OCI-LY7 (cell line): ENCODE measurements at regions not wholly inside any gene's neighbourhood (a gene's known extent, or its start where the extent isn't known, plus 50 kb on each side); places are given as distances from the start of the nearest gene placed in this dataset.

Experiments used
- BruUV-seq: library from RNA; stranded (reverse); fragments of 400-500 nt; replicated peaks from 2 replicates; lab custom pipeline; 2021; lab: Mats Ljungman, UMichigan
- CTCF ChIA-PET: fragments of 300-600 bp; sonication (Branson Sonifier 250); formaldehyde crosslinking; loops from one replicate; lab custom pipeline; 2022; ENCODE audit warnings: antibody characterized with exemption; ENCODE audit not compliant: unreplicated experiment; lab: Charles Lee
- POLR2A ChIA-PET: fragments of 300-600 bp; sonication (Branson Sonifier 250); formaldehyde crosslinking; loops from one replicate; lab custom pipeline; 2022; ENCODE audit warnings: antibody characterized with exemption; lab: Charles Lee
- DNase-seq: peaks from one replicate; pipeline ENCODE4 v3.0.0-alpha.2; 2015; ENCODE audit warnings: low spot score
- H2AFZ ChIP-seq: fragments of 200-600 bp; sonication (generic), shearing (Covaris generic); 2 replicates; pipeline ENCODE4 v1.6.1; 2014; ENCODE audit warnings: mild to moderate bottlenecking, antibody characterized with exemption, low read length, moderate library complexity
- H3K27ac ChIP-seq: fragments of 200-600 bp; sonication (generic); 2 replicates; pipeline ENCODE4 v1.5.1; 2014; ENCODE audit warnings: mixed run types, low read depth, mild to moderate bottlenecking, moderate library complexity, low read length, inconsistent platforms; ENCODE audit not compliant: poor library complexity, severe bottlenecking
- H3K36me3 ChIP-seq: fragments of 200-600 bp; sonication (generic); 2 replicates; pipeline ENCODE4 v1.6.1; 2014; ENCODE audit warnings: mild to moderate bottlenecking, antibody characterized with exemption, low read length, moderate library complexity, mixed read lengths; ENCODE audit not compliant: insufficient read depth
- H3K4me1 ChIP-seq: fragments of 200-600 bp; sonication (generic); 2 replicates; pipeline ENCODE4 v1.5.1; 2014; ENCODE audit warnings: mild to moderate bottlenecking, low read length; ENCODE audit not compliant: insufficient read depth, poor library complexity, severe bottlenecking
- H3K4me2 ChIP-seq: fragments of 200-600 bp; sonication (generic); 2 replicates; pipeline ENCODE4 v1.6.1; 2014; ENCODE audit warnings: mild to moderate bottlenecking, low read length
- H3K4me3 ChIP-seq: fragments of 200-600 bp; sonication (generic); 2 replicates; pipeline ENCODE4 v1.5.1; 2014; ENCODE audit warnings: mild to moderate bottlenecking, low read depth, low read length; ENCODE audit not compliant: poor library complexity, severe bottlenecking
- H3K79me2 ChIP-seq: fragments of 200-600 bp; sonication (generic); 2 replicates; pipeline ENCODE4 v1.6.1; 2016; ENCODE audit warnings: low read depth, mild to moderate bottlenecking, low read length, moderate library complexity, mixed read lengths; ENCODE audit not compliant: insufficient read depth
- H3K9me2 ChIP-seq: fragments of 200-600 bp; sonication (generic); 2 replicates; pipeline ENCODE4 v1.6.1; 2016; ENCODE audit warnings: mild to moderate bottlenecking, low read length, mixed read lengths; ENCODE audit not compliant: insufficient read depth
- H3K9me3 ChIP-seq: fragments of 200-600 bp; sonication (generic); 2 replicates; pipeline ENCODE4 v1.6.1; 2014; ENCODE audit warnings: mild to moderate bottlenecking, mixed run types, low read length, mixed read lengths
- H4K20me1 ChIP-seq: fragments of 200-600 bp; sonication (generic); 2 replicates; pipeline ENCODE4 v1.6.1; 2014; ENCODE audit warnings: mild to moderate bottlenecking, antibody characterized with exemption, low read length, moderate library complexity, mixed read lengths; ENCODE audit not compliant: insufficient read depth
- CTCF ChIP-seq: fragments of 200-600 bp; sonication (generic); conservative IDR thresholded peaks from 2 replicates; pipeline ENCODE4 v1.5.1; 2014; ENCODE audit warnings: mild to moderate bottlenecking, antibody characterized with exemption, low read length, moderate library complexity, mixed read lengths
- EZH2phosphoT487 ChIP-seq: fragments of 200-600 bp; sonication (generic); IDR thresholded peaks from 2 replicates; pipeline ENCODE4 v1.6.1; 2018; ENCODE audit warnings: low read depth, borderline replicate concordance, mild to moderate bottlenecking, mixed run types, antibody characterized with exemption, low read length, moderate library complexity, mixed read lengths
- intact Hi-C: fragments of 100-400 bp; cut with micrococcal nuclease; formaldehyde crosslinking; loops from one replicate; pipeline ENCODE4 v1.10.0; 2022; ENCODE audit not compliant: unreplicated experiment

DNA sequence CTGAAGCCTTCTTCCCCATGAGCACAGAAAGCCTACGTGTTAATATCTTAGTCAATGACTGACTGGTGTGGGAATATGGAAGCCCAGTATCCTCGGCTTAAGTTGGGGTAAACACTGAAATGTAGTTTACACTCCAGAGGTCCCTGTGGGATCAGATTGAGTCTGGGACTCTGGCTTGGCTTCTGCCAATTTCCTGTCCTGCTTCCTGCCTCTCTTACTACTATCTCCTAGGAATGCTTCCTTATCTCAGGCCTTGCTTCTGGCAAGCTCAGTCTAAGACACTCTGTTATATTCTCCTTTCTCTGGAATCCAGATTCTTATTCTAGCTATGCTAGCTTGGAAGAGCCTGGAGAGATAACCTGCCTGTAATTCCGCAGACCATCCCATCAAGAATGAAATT, 174.0 kb upstream of the LDB2 start:
- H3K4me1 ChIP-seq = no peaks in the 10 kb centered on the region
- no peaks in the 10 kb centered on the region for H3K36me3 ChIP-seq
- DNase-seq = no peak
- H2AFZ ChIP-seq = no peak overlapping the region
- H3K79me2 ChIP-seq = no peaks in the 10 kb centered on the region
- no peaks in the 10 kb centered on the region for H3K9me3 ChIP-seq
- POLR2A ChIA-PET = no interaction called here
- H3K27ac ChIP-seq = no peak overlapping the region
- H3K4me3 ChIP-seq = no peak overlapping the region
- intact Hi-C loops = no loop called here
- H3K4me2 ChIP-seq = no peak overlapping the region
- H3K9me2 ChIP-seq = no peaks in the 10 kb centered on the region
- TF ChIP-seq EZH2phosphoT487 (no peak), CTCF (no peak)
- H4K20me1 ChIP-seq = no peaks in the 10 kb centered on the region
- CTCF ChIA-PET = no interaction called here
- no TSS peak for BruUV-seq

DNA sequence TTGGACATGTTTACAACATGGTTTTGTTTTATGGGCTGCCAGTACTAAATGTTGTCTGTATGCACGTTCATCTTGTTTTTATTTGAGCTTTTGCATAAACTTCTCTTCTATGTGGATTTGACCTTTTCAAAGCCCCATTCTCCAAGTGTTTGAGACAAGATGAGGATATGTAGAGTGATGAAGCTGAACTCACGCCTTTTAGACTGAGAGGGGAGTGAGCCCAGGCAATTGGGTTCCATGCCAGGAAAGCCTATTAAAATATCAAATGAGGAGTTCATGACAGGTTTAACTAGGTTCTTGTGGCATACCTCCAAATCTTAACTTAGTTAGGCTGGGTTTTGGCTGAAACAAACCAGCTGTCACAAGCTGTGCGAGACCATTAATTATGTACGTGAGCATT, 170.4 kb upstream of the LDB2 start:
- H2AFZ ChIP-seq = no peak overlapping the region
- no peak overlapping the region for H3K4me3 ChIP-seq
- ChIA-PET CTCF (no interaction called here), POLR2A (no interaction called here)
- H3K4me1 ChIP-seq = no peaks in the 10 kb centered on the region
- H3K4me2 ChIP-seq = no peak overlapping the region
- no peaks in the 10 kb centered on the region for H3K9me2 ChIP-seq
- H3K79me2 ChIP-seq = no peaks in the 10 kb centered on the region
- no peaks in the 10 kb centered on the region for H4K20me1 ChIP-seq
- intact Hi-C loops = no loop called here
- BruUV-seq = no TSS peak
- H3K36me3 ChIP-seq = no peaks in the 10 kb centered on the region
- no peaks in the 10 kb centered on the region for H3K9me3 ChIP-seq
- TF ChIP-seq CTCF (no peak), EZH2phosphoT487 (no peak)
- DNase-seq = no peak
- no peak overlapping the region for H3K27ac ChIP-seq

- H3K27ac ChIP-seq = no peak overlapping the region
- H3K4me1 ChIP-seq = no peaks in the 10 kb centered on the region
- H4K20me1 ChIP-seq = no peaks in the 10 kb centered on the region
- H3K9me2 ChIP-seq = no peaks in the 10 kb centered on the region
- DNase-seq = no peak
- intact Hi-C loops = no loop called here
- H3K79me2 ChIP-seq = no peaks in the 10 kb centered on the region
- ChIA-PET CTCF (no interaction called here), POLR2A (no interaction called here)
- H3K36me3 ChIP-seq = no peaks in the 10 kb centered on the region
- H2AFZ ChIP-seq = no peak overlapping the region
- no peak for TF ChIP-seq EZH2phosphoT487
- TF ChIP-seq CTCF = no peak
- no peaks in the 10 kb centered on the region for H3K9me3 ChIP-seq
- H3K4me3 ChIP-seq = no peak overlapping the region
- BruUV-seq = no TSS peak
- no peak overlapping the region for H3K4me2 ChIP-seq
Measured at GRCh38 chr4:17068392-17068791, 169.9 kb upstream of the LDB2 start.
